Hepatocyte (in vitro differentiated cells): ENCODE measurements at regions not wholly inside any gene's neighbourhood (a gene's known extent, or its start where the extent isn't known, plus 50 kb on each side); places are given as distances from the start of the nearest gene placed in this dataset.

Experiments used
- DNase-seq: peaks from one replicate; pipeline ENCODE4 v3.0.0-alpha.2; 2016; ENCODE audit warnings: low spot score
- H2AFZ ChIP-seq: fragments of 200-600 bp; sonication (generic); 2 replicates; pipeline ENCODE4 v1.6.0; 2016; ENCODE audit warnings: antibody characterized with exemption, mild to moderate bottlenecking
- H3K27ac ChIP-seq: fragments of 200-600 bp; sonication (generic); 2 replicates; pipeline ENCODE4 v1.5.1; 2016; ENCODE audit warnings: mild to moderate bottlenecking
- H3K27me3 ChIP-seq: fragments of 200-600 bp; sonication (generic); 2 replicates; pipeline ENCODE4 v1.6.1; 2016
- H3K36me3 ChIP-seq: fragments of 200-600 bp; sonication (generic); replicated peaks from 2 replicates; pipeline ENCODE4 v1.5.1; 2016; ENCODE audit warnings: low read depth; ENCODE audit not compliant: insufficient read depth
- H3K4me1 ChIP-seq: fragments of 200-600 bp; sonication (generic); 2 replicates; pipeline ENCODE4 v1.5.1; 2016; ENCODE audit warnings: mild to moderate bottlenecking, moderate library complexity; ENCODE audit not compliant: insufficient read depth
- H3K4me2 ChIP-seq: fragments of 200-600 bp; sonication (generic); 2 replicates; pipeline ENCODE4 v1.6.0; 2016
- H3K4me3 ChIP-seq: fragments of 200-600 bp; sonication (generic); 2 replicates; pipeline ENCODE4 v1.5.1; 2016; ENCODE audit warnings: mild to moderate bottlenecking
- H3K79me2 ChIP-seq: fragments of 200-600 bp; sonication (generic); 2 replicates; pipeline ENCODE4 v1.6.0; 2017; ENCODE audit warnings: mild to moderate bottlenecking
- H3K9me2 ChIP-seq: fragments of 200-600 bp; sonication (generic); replicated peaks from 2 replicates; pipeline ENCODE4 v1.6.0; 2017; ENCODE audit warnings: mild to moderate bottlenecking; ENCODE audit not compliant: insufficient read depth
- H3K9me3 ChIP-seq: fragments of 200-600 bp; sonication (generic); 2 replicates; pipeline ENCODE4 v1.5.1; 2016; ENCODE audit warnings: low read depth, mild to moderate bottlenecking
- H4K20me1 ChIP-seq: fragments of 200-600 bp; sonication (generic); 2 replicates; pipeline ENCODE4 v1.6.0; 2016; ENCODE audit warnings: mild to moderate bottlenecking; ENCODE audit not compliant: insufficient read depth, poor library complexity, severe bottlenecking
- CTCF ChIP-seq: fragments of 200-600 bp; sonication (generic); IDR thresholded peaks from 2 replicates; pipeline ENCODE4 v1.5.1; 2016; ENCODE audit warnings: antibody characterized with exemption, mild to moderate bottlenecking; ENCODE audit not compliant: poor library complexity
- EZH2 ChIP-seq: fragments of 200-600 bp; sonication (generic); IDR thresholded peaks from 2 replicates; pipeline ENCODE4 v1.6.1; 2016; ENCODE audit warnings: antibody characterized with exemption, mild to moderate bottlenecking, borderline replicate concordance
- EZH2phosphoT487 ChIP-seq: fragments of 200-600 bp; sonication (generic); IDR thresholded peaks from one replicate; pipeline ENCODE4 v1.6.1; 2018; ENCODE audit warnings: antibody characterized with exemption, mild to moderate bottlenecking, low read depth, moderate library complexity; ENCODE audit not compliant: unreplicated experiment, severe bottlenecking
- whole genome bisulfite sequencing: methylation state at CpG from one replicate; pipeline ENCODE4 v1.1.6; 2016; ENCODE audit warnings: low lambda C conversion rate; ENCODE audit errors: missing lambda C conversion rate; 5-methylcytosine and 5-hydroxymethylcytosine counted together

GRCh38 chr5:116765441-116765840 lies 190.8 kb upstream of the SEMA6A start:
- no peak for TF ChIP-seq EZH2phosphoT487
- TF ChIP-seq EZH2 = no peak
- no peak for TF ChIP-seq CTCF
- no peaks in the 10 kb centered on the region for H3K27me3 ChIP-seq
- no peak overlapping the region for H2AFZ ChIP-seq
- no peak overlapping the region for H3K4me2 ChIP-seq
- H3K9me2 ChIP-seq = no peaks in the 10 kb centered on the region
- H3K4me3 ChIP-seq = no peak overlapping the region
- no peaks in the 10 kb centered on the region for H3K36me3 ChIP-seq
- no peaks in the 10 kb centered on the region for H4K20me1 ChIP-seq
- no peak for DNase-seq
- H3K9me3 ChIP-seq = no peaks in the 10 kb centered on the region
- H3K79me2 ChIP-seq = no peaks in the 10 kb centered on the region
- 32% methylated on average over 1 of the region's 1 CpG for WGBS
- H3K4me1 ChIP-seq = peaks cover 5% of the 10 kb centered on the region
- no peak overlapping the region for H3K27ac ChIP-seq

DNA sequence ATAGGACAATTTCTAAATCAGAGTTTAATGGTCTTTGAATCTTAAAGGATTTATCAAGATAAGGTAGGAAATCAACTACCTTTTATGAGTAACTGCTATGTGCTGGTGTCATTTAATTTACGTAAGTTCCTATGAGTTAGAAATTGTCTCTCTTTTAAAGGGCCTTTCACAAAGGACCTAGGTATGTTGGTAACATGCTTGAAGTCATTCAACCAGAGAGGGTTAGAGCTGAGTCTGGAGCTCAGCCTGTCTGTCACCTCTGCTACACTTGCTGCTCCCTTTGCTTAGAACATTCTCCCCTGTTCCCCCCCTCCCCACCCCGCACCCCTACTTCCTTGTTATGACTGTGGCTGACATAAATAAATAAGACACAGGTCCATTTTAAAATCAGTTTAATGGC lies 190.3 kb upstream of the SEMA6A start:
- no peak for TF ChIP-seq CTCF
- TF ChIP-seq EZH2phosphoT487 = no peak
- TF ChIP-seq EZH2 = no peak
- Histone ChIP-seq H4K20me1 (no peaks in the 10 kb centered on the region), H3K4me1 (peaks cover 5% of the 10 kb centered on the region), H2AFZ (no peak overlapping the region), H3K27me3 (no peaks in the 10 kb centered on the region), H3K36me3 (no peaks in the 10 kb centered on the region), H3K4me2 (no peak overlapping the region), H3K9me2 (no peaks in the 10 kb centered on the region), H3K4me3 (no peak overlapping the region), H3K79me2 (no peaks in the 10 kb centered on the region), H3K27ac (no peak overlapping the region), H3K9me3 (no peaks in the 10 kb centered on the region)
- no peak for DNase-seq
- whole genome bisulfite sequencing = 88% methylated on average over 2 of the region's 2 CpGs

DNA sequence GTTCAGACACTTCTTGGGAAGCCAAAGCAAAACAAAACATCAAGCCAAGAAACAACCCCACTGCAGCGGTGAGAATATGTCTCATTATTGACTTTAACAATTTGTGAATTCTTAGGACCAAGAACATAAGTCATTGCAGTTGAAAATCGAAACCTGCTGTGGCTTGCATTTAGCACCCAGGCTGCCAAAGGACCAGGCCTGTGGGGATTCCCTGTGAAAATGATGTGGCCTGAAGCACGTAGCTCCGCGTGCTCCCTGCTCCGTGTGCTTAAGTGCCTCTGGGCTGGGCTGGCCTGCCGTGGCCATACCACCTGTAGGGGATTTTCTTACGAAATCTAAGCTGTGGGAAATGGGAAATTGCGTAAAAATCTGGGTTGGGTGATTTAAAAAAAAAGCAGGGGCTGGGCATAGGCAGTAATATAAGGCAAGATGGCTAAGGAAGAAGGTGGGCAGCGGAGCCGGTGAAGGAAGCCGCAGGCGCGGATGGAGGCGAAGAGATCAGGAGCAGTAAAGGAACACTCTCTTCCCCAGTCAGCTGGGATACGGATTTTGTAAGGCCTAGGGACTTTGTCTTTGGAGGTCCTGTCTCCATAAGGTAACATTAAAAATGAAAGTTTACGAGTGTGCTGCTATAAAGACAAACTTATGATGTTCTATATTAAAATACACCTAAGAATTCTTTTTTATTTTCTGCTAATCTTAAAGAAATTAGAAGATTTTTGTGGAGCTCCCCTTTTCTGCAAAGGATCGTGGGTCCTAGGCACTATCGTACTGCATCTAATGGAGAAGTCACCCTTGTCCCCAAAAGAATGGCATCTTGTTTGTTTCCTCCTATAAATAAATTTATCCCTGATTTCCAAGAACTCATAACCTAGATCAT lies 189.6 kb upstream of the SEMA6A start:
- Histone ChIP-seq H3K4me1 (peaks cover 5% of the 10 kb centered on the region), H2AFZ (no peak overlapping the region), H3K9me2 (no peaks in the 10 kb centered on the region), H3K4me3 (no peak overlapping the region), H3K36me3 (no peaks in the 10 kb centered on the region), H3K27me3 (no peaks in the 10 kb centered on the region), H3K27ac (no peak overlapping the region), H3K79me2 (no peaks in the 10 kb centered on the region), H4K20me1 (no peaks in the 10 kb centered on the region), H3K9me3 (no peaks in the 10 kb centered on the region), H3K4me2 (no peak overlapping the region)
- DNase-seq = no peak
- WGBS = 87% methylated on average over 19 of the region's 19 CpGs
- TF ChIP-seq EZH2 (no peak), EZH2phosphoT487 (no peak), CTCF (no peak)
